ENCODE measurements at regions not wholly inside any gene's neighbourhood (a gene's known extent, or its start where the extent isn't known, plus 50 kb on each side); places are given as distances from the start of the nearest gene placed in this dataset.

DNA sequence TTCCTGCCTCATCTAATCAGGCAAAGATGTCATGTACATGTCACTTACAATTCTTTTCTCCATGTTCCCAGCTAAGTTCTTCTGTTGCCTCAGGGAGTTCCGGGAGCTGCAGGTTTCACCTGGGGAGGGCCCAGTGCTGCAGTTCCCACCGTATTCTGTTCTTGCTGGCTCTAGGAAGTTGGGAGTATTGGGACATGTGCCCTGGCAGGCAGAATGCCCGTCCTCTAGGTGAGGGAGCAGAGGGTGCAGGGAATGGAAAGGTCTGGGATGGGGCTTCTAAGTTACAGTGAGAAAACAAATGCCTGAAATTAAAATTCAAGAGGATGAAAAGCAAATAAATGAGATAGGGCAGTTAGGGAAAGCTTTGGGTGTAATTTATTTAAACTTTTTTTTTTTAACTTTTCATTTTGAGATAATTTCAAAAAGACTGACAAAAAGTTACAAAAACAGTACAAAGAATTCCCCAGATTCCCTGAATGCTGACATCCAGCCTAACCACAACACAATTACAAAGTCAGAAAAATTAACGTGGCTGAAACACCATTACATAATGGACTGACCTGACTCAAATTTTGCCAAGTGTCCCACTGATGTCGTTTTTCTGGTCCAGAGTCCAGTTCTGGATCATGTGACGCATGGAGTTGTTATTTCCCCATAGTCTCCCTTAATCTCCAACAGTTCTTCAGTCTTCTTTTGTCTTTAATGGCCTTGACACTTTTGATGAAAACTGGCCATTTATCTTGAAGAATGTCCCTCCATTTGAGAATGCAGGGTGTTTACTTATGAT is 187.2 kb upstream of the MYL2 start:
- no peak for DNase-seq

GRCh38 chr12:111105294-111105693 is 184.9 kb upstream of the MYL2 start:
- DNase-seq, result no peak

GRCh38 chr12:111103583-111103982 is 183.2 kb upstream of the MYL2 start:
- DNase-seq, result no peak

- no peak for DNase-seq
Measured at GRCh38 chr12:111102102-111102739, 181.8 kb upstream of the MYL2 start.

GRCh38 chr12:111101003-111101402 is 180.6 kb upstream of the MYL2 start:
- no peak for DNase-seq

DNA sequence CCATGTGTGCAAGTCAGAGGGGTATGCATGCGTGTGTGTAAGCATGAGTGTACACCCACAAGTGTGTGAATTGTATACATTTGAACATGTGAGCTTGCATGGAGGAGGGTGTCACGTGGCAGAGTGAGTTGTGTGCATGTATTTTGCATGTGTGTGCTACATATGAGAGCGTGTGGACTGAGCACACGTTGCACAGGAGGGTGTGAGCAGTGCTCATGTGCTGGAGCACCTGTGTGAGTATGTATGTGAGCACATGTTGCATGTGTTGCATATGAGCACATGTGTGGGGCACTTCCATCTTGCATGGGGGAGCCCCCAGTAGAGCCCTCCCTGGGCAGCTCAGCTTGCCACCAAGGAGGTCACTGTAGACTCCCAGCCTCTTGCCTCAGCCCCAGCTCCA is 180.2 kb upstream of the MYL2 start:
- no peak for DNase-seq

- no peak for DNase-seq
Measured at GRCh38 chr12:111100003-111100402, 179.6 kb upstream of the MYL2 start.

DNA sequence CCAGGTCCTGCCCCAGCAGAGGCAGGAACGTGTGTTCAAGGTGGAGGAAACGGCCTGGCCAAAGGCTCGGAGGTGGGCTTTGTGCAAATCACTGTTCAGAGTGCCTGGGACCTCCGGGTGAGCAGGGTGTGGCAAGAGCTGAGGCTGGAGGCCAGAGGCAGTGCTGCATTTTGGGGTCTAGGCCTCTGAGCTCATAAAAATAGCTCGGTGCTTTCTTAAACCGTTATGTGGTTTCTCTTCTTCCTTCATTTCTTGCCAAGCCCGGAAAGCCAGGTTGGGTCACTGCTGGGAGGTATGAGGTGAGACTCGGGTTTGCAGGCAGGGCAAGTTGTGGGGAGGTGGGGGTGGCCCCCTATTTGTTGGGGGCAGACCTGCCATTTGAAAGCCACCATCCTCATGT is 178.8 kb upstream of the MYL2 start:
- peak; percentile 39 to 41 for DNase-seq

DNA sequence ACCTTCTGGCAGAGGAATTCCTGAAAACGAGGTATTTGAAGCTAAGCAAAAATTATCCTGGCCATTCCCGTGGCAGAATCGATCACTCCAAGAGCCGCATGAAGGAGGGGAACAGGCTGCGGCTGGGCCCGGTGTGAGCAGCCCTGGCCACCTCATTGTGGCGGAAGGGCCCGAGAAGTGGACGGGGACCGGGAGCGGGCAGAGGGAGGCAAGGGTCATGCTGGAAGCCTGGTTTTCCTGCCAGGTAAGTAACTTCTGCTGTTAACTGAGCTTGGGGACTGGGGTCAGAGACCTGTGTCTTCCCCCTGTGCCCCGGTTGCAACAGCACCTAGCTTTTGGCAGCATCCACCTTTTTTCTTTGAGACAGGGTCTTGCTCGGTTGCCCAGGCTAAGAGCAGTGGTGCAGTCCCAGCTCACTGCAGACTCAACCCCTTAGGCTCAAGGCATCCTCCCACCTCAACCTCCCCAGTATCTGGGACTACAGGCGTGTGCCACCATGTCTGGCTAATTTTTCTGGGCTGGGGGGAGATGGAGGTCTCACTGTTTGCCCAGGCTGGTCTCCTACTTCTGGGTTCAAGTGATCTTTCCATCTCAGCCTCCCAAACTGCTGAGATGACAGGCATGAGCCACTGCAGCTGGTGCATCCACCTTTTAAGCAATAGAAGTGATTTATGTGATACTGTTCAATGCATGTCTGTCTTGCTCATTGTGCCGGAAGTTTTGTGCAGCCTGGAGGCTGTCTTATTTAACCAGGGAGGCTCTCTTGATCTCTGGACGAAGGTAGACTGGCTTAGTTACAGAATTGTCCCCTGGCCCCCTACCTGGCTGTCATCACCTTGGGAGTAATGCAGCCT is 174.0 kb upstream of the MYL2 start:
- no peak for DNase-seq

GRCh38 chr12:111093428-111094142 is 173.2 kb upstream of the MYL2 start:
- DNase-seq, result no peak

- no peak for DNase-seq
Measured at GRCh38 chr12:111091051-111091450, 170.7 kb upstream of the MYL2 start.

DNA sequence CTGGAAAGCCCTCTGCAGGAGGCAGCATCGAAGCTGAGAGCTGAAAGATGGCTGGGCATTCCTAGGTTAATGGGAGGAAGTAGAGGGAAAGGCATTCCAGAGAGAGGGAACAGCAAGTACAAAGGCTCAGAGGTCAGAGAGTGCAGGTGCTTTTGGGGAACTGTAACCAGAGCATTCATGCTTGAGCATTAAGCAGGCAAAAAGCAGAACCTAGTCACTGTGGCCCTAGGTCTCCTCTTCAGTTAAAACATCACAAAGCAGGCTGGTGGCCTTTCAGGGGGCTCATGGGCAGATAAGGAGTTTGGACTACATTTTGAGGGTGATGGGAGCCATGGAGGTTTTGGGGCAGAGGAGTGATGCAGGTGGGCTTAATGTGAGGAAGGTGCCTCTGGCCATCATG is 169.2 kb upstream of the MYL2 start:
- DNase-seq, result peak in 1 of 2 experiments; percentile 22

DNA sequence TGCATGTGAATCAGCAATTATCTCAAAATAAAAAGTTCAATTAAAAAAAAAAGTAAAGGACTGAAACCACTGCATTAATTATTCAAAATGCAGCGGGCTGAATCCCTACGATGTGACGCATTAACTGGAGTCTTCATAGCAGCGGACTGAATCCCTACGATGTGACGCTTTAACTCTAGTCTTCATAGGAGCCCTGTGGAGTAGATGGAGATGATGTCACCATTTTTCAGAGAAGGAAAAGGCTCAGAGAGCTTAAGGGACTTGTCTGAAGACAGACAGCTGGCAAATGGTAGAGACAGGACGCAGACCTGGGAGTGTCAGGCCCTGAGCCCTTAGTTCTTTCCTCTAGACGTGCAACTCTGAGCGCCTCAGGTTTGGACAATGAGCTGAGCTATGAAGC is 168.0 kb upstream of the MYL2 start:
- DNase-seq, result no peak

- no peak for DNase-seq
Measured at GRCh38 chr12:111086947-111087700, 166.7 kb upstream of the MYL2 start.

DNA sequence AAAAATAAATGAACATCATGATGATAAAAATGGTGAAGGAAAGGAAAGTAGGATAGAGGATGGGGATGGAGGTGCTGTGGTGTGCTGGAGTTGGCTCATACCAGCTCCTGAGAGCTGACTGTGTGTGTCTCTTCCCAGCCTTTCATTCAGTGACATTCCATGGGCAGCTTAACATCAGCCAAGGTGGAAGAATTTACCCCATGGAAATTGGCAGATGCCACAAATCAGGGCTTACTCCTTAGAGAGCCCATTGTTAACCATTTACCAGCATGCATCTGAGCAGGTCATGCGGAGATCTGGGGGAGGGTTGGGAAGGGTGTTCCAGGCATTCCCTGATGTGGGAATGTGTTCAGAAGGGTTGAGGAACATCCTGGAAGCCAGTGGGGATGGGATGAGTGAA is 164.7 kb upstream of the MYL2 start:
- DNase-seq, result no peak

GRCh38 chr12:111084605-111085004 is 164.2 kb upstream of the MYL2 start:
- DNase-seq, result no peak

GRCh38 chr12:111084158-111084557 is 163.8 kb upstream of the MYL2 start:
- no peak for DNase-seq

DNA sequence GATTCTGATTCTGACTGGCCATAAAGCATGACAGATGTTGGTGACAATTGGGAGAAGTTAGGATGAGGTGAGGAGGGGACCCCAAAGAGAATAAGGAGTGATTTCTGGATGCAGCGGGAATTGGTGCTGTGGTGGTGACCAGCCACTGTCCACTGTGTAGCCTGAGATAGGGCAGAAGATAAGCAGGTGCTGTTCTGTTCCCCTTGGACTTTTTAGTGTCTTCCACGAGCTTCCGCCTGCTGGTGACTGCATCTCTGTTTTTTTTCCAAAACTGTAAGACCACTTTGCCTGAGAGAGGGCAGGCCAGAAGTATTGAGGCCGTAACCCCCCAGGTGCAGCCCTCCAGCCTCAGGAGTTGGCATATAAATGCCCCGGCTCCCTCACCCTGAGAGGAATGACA is 161.2 kb upstream of the MYL2 start:
- no peak for DNase-seq

- DNase-seq, result no peak
Measured at GRCh38 chr12:111078731-111079130, 158.4 kb upstream of the MYL2 start.

DNA sequence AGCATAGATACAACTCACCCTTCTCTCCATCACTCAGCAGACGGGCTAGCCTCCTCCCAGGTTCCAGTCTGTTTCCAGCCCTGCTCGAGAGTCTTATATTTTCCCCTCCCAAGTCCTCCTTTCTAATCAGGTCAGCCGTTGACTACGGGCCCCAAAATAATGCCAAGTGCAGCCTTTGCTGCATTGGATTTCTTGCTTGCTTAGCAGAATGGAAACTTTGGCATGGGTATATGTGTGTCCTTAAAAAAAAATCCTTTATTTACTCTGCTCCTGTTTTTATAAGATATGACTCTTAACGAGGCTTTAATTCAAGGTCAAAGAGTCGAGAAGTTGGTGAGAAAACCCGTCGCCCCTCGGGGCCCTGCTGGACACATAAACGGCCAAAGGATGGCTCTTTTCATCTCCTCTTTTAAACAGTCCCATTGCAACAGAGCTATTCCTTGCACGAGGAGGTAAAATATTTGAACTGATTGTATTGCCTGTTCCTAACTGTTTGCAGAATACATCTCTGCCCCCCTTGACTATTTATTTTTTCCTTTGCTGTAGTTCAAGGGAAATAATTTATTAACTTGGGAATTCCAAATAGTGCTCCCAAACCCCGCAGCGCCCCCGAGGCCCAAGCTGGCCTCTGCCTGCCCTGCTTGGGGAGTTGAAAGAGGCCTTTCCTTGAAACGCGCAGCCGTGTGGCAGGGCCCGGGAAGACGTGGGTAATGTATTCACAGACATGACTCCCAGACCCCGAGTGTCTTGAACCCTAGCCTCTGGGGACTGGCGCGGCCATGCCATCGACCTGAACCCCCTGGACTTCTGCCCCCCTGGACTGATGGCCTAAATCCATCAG is 156.5 kb upstream of the MYL2 start:
- DNase-seq, result no peak

GRCh38 chr12:111076199-111076598 is 155.8 kb upstream of the MYL2 start:
- DNase-seq, result no peak
